ENCODE measurements at regions not wholly inside any gene's neighbourhood (a gene's known extent, or its start where the extent isn't known, plus 50 kb on each side); places are given as distances from the start of the nearest gene placed in this dataset.

DNA sequence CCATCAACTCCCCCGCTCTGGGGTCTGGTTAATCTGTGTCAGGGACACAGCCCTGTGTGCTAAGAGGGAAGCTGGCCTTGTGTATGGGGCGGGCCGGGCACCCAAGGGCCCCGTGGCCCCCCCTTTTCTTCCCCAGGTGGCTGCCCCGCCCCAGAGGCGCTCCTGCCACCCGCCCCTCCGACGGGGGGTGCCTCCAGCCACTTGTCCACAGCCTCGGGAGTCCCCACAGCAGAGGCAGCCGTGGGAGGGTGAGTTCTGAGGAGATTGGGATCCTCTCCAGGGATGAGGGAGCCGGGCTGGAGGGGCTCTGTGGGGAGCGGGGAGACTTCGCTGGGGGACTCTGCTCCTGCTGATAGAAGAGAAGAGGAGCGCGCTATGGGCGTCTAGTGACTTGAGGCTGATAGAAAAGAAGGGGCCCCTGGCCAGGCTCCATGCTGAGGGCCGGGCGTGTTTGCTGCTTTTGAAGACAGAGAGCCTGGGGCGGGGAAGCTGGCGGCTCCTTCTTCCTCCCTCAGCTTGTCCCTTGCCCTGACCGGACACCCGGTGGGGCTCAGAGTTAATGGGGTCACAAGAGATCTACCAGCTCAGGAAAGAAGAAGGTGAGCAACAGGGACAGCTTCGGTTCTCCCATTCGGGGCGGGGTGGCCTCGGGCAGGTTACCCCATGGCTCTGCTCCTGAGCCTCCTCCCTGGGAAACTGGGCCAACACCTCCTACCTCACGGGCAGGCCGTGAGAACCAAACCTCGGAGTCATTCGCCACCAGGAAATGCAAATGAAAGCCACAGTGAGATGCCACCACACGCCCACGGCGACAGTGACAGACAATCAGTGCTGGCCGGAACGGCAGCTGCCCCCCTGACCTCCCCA, 89.4 kb upstream of the TAF1B start:
- DNase-seq (ENCODE audit: low read depth, low spot score), result no peak
- in situ Hi-C loops (cut with HindIII; ENCODE audit: low sequenced_read_pairs), result no loop called here
- TF ChIP-seq, protein P1, sequence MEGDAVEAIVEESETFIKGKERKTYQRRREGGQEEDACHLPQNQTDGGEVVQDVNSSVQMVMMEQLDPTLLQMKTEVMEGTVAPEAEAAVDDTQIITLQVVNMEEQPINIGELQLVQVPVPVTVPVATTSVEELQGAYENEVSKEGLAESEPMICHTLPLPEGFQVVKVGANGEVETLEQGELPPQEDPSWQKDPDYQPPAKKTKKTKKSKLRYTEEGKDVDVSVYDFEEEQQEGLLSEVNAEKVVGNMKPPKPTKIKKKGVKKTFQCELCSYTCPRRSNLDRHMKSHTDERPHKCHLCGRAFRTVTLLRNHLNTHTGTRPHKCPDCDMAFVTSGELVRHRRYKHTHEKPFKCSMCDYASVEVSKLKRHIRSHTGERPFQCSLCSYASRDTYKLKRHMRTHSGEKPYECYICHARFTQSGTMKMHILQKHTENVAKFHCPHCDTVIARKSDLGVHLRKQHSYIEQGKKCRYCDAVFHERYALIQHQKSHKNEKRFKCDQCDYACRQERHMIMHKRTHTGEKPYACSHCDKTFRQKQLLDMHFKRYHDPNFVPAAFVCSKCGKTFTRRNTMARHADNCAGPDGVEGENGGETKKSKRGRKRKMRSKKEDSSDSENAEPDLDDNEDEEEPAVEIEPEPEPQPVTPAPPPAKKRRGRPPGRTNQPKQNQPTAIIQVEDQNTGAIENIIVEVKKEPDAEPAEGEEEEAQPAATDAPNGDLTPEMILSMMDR (IDR thresholded peaks at IDR 0.05; ENCODE audit: low read depth, low read length), result no peak
- no peak overlapping the region for H3K4me3 ChIP-seq (ENCODE audit: low read depth, low read length)

DNA sequence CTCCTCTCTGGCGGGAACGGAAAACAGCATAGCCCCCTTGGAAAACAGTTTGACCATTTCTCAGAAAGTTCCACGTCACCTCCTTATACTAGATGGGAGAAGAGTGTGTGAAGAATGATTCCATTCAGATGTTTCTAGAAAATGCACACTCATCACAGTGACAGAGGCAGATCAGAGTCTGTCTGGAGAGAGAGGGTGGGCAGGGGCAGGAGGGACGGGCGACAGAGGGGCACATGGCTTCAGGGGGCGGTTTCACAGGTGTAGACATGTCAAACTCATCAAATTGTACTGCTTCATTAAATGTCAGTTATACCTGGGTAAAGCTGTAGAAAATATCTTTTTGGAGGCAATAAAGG, 88.8 kb upstream of the TAF1B start:
- no peak overlapping the region for H3K4me3 ChIP-seq (ENCODE audit: low read depth, low read length)
- DNase-seq (ENCODE audit: low read depth, low spot score), result no peak
- in situ Hi-C loops (cut with HindIII; ENCODE audit: low sequenced_read_pairs), result no loop called here
- TF ChIP-seq, protein P1 (IDR thresholded peaks at IDR 0.05; ENCODE audit: low read depth, low read length), result no peak

- TF ChIP-seq, protein P1 (IDR thresholded peaks at IDR 0.05; ENCODE audit: low read depth, low read length), result no peak
- DNase-seq (ENCODE audit: low read depth, low spot score), result no peak
- in situ Hi-C loops (cut with HindIII; ENCODE audit: low sequenced_read_pairs), result no loop called here
- no peak overlapping the region for H3K4me3 ChIP-seq (ENCODE audit: low read depth, low read length)
These were observed 88.3 kb upstream of the TAF1B start for GRCh38 chr2:9755008-9755407.

GRCh38 chr2:9755638-9756037, 87.6 kb upstream of the TAF1B start:
- TF ChIP-seq, protein P1 (IDR thresholded peaks at IDR 0.05; ENCODE audit: low read depth, low read length), result no peak
- H3K4me3 ChIP-seq (ENCODE audit: low read depth, low read length), result no peak overlapping the region
- no peak for DNase-seq (ENCODE audit: low read depth, low spot score)
- in situ Hi-C loops (cut with HindIII; ENCODE audit: low sequenced_read_pairs), result no loop called here

GRCh38 chr2:9756692-9757250, 86.5 kb upstream of the TAF1B start:
- in situ Hi-C loops (cut with HindIII; ENCODE audit: low sequenced_read_pairs), result no loop called here
- H3K4me3 ChIP-seq (ENCODE audit: low read depth, low read length), result no peak overlapping the region
- TF ChIP-seq, protein P1 (IDR thresholded peaks at IDR 0.05; ENCODE audit: low read depth, low read length), result no peak
- no peak for DNase-seq (ENCODE audit: low read depth, low spot score)

DNA sequence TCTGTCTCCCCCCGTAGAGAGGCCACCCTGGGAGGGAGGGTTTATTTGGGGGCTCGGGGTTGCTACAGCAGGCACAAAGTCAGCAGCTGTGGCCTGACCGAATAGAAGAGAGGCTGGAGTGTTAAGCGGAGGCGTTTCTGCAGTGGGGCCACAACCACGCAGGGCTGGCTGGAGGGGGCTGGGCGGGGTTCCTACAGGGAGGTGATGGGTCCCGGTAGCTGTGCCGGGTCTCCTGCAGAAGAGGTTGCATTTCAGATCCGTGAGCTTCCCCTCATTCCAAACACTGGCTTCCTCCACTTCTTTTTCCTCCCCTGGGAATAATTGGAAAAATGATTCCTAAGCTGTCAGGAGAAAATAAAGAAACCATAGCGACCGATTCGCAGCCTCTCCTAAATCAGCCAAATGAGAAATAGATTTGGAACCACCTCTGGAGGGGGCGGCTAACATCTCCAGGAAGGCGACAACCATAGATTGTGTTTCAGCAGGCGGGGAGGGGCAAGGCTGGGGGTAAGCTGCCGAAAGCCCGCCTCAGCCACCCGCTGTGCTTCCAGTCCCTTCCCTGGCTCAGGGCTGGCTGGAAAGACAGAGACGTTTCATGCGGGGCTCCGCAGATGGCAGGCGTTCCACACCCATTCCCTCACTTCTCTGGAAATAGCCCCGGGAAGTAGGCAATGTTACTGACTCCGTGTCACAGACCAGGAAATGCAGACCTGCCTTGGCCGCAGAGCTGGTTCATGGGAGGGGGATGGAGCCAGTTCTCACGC, 85.6 kb upstream of the TAF1B start:
- TF ChIP-seq, protein P1 (IDR thresholded peaks at IDR 0.05; ENCODE audit: low read depth, low read length), result no peak
- in situ Hi-C loops (cut with HindIII; ENCODE audit: low sequenced_read_pairs), result no loop called here
- H3K4me3 ChIP-seq (ENCODE audit: low read depth, low read length), result peak overlapping the region; percentile 21
- peak; percentile 42 for DNase-seq (ENCODE audit: low read depth, low spot score)

Measured in astrocyte of the spinal cord (primary cell).